Vagina (tissue), 2 donors: ENCODE measurements at regions not wholly inside any gene's neighbourhood (a gene's known extent, or its start where the extent isn't known, plus 50 kb on each side); places are given as distances from the start of the nearest gene placed in this dataset.

Experiments
- DNase-seq, 2 donors: peaks; one replicate each; pipeline ENCODE4 v3.0.0-alpha.2; 2017; ENCODE audit errors: extremely low spot score in 2 of 2
- H3K27ac ChIP-seq: fragments of 200-600 bp; sonication (generic); one replicate; pipeline ENCODE4 v1.5.1; 2019
- H3K27me3 ChIP-seq: fragments of 200-600 bp; sonication (generic); one replicate; pipeline ENCODE4 v1.5.1; 2019
- H3K36me3 ChIP-seq, 2 donors: fragments of 200-600 bp; sonication (generic); one replicate each; pipeline ENCODE4 v1.5.1; 2017 to 2019
- H3K4me1 ChIP-seq: fragments of 200-600 bp; sonication (generic); one replicate; pipeline ENCODE4 v1.5.1; 2019
- H3K4me3 ChIP-seq, 2 donors: fragments of 200-600 bp; sonication (generic); 1 replicate in 1 of 2; 2 replicates in 1 of 2; pipeline ENCODE4 v1.5.1; 2016 to 2019
- H3K9me3 ChIP-seq: fragments of 200-600 bp; sonication (generic); one replicate; pipeline ENCODE4 v1.5.1; 2019
- CTCF ChIP-seq, 3 experiments: fragments of 450-650 bp in 2 of 3; fragments of 200-600 bp in 1 of 3; sonication (generic) in 1 of 3; IDR thresholded peaks; one replicate each; pipeline ENCODE4 v1.5.1; 2017 to 2019; ENCODE audit warnings: antibody characterized with exemption in 3 of 3, mild to moderate bottlenecking in 2 of 3, moderate library complexity in 2 of 3
- POLR2A ChIP-seq, 2 donors: fragments of 450-650 bp; IDR thresholded peaks; one replicate each; pipeline ENCODE4 v1.6.1; 2017; ENCODE audit warnings: antibody characterized with exemption in 2 of 2, mild to moderate bottlenecking in 2 of 2, moderate library complexity in 2 of 2
- POLR2AphosphoS5 ChIP-seq, 2 donors: sonication (generic); formaldehyde crosslinking; IDR thresholded peaks; one replicate each; pipeline ENCODE4 v1.9.0; 2017; ENCODE audit warnings: antibody characterized with exemption in 2 of 2, mild to moderate bottlenecking in 2 of 2, low read depth in 1 of 2; ENCODE audit not compliant: insufficient read depth in 1 of 2
- intact Hi-C: fragments of 100-400 bp; cut with DNase I; formaldehyde crosslinking; loops from one replicate; pipeline ENCODE4 v1.15.1; 2023

DNA sequence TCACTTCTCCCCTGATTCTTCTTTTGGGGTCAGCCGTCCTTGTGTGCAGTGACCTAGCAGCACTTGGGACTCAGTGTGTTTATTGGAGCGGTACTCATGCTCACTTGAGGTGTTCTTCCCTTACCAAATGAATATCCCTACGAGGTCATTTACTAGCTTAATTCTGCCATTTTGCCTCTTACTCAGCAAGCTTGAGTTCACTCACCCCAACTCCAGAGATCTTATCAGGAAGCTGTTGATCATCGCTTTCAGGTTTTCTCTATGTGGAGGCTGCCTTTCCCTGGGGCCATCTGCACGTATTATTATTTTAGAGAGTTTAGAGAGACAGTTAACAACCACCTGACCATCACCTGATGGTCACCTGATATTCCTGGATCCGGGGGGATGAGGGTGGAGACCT is 1466.0 kb upstream of the GOT2 start:
- TF ChIP-seq POLR2AphosphoS5 (IDR thresholded peaks at IDR 0.05; ENCODE audit: insufficient read depth in 1 of 2, low read depth in 1 of 2) = no peak
- TF ChIP-seq CTCF (IDR thresholded peaks at IDR 0.05) = no peak
- TF ChIP-seq POLR2A (IDR thresholded peaks at IDR 0.05) = no peak
- Histone ChIP-seq H3K4me1 (no peaks in the 10 kb centered on the region), H3K9me3 (no peaks in the 10 kb centered on the region), H3K4me3 (no peak overlapping the region), H3K36me3 (no peaks in the 10 kb centered on the region), H3K27me3 (no peaks in the 10 kb centered on the region), H3K27ac (no peak overlapping the region)
- intact Hi-C loops = loop anchor here (5.0 kb wide), 1 partner anchor 1278 kb away; no protein-coding TSS in a partner anchor
- no peak for DNase-seq

GRCh38 chr16:60199150-60199549 is 1465.0 kb upstream of the GOT2 start:
- no peaks in the 10 kb centered on the region for H3K4me1 ChIP-seq
- H3K36me3 ChIP-seq = no peaks in the 10 kb centered on the region
- no peak overlapping the region for H3K27ac ChIP-seq
- H3K4me3 ChIP-seq = no peak overlapping the region
- no peak for TF ChIP-seq POLR2A (IDR thresholded peaks at IDR 0.05)
- TF ChIP-seq CTCF (IDR thresholded peaks at IDR 0.05) = no peak
- no peak for TF ChIP-seq POLR2AphosphoS5 (IDR thresholded peaks at IDR 0.05; ENCODE audit: insufficient read depth in 1 of 2, low read depth in 1 of 2)
- H3K27me3 ChIP-seq = no peaks in the 10 kb centered on the region
- no peak for DNase-seq
- intact Hi-C loops = no loop called here
- no peaks in the 10 kb centered on the region for H3K9me3 ChIP-seq

GRCh38 chr16:60181536-60181935 is 1447.4 kb upstream of the GOT2 start:
- Histone ChIP-seq H3K9me3 (no peaks in the 10 kb centered on the region), H3K36me3 (no peaks in the 10 kb centered on the region), H3K27me3 (no peaks in the 10 kb centered on the region), H3K4me3 (no peak overlapping the region), H3K4me1 (no peaks in the 10 kb centered on the region), H3K27ac (no peak overlapping the region)
- intact Hi-C loops = no loop called here
- DNase-seq = no peak
- TF ChIP-seq POLR2A (IDR thresholded peaks at IDR 0.05) = no peak
- TF ChIP-seq CTCF (IDR thresholded peaks at IDR 0.05) = no peak
- no peak for TF ChIP-seq POLR2AphosphoS5 (IDR thresholded peaks at IDR 0.05; ENCODE audit: insufficient read depth in 1 of 2, low read depth in 1 of 2)

DNA sequence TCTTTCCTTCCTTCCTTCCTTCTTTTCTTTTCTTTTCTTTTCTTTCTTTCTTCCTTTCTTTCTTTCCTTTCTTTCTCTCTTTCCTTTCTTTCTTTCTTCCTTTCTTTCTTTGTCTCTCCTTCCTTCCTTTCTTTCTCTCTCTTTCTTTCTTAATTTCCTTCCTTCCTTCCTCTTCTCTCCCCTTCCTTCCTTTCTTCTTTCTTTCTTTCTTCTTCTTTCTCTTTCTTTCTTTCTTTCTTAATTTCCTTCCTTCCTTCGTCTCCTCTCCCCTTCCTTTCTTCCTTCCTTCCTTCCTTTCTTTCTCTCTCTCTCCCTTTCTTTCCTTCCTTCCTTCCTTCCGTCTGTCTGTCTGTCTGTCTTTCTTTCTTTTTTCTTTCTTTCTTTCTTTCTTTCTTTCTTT is 1446.5 kb upstream of the GOT2 start:
- Histone ChIP-seq H3K27me3 (no peaks in the 10 kb centered on the region), H3K27ac (no peak overlapping the region), H3K4me1 (no peaks in the 10 kb centered on the region), H3K9me3 (no peaks in the 10 kb centered on the region), H3K4me3 (no peak overlapping the region), H3K36me3 (no peaks in the 10 kb centered on the region)
- intact Hi-C loops = no loop called here
- TF ChIP-seq POLR2AphosphoS5 (IDR thresholded peaks at IDR 0.05; ENCODE audit: insufficient read depth in 1 of 2, low read depth in 1 of 2) (no peak), POLR2A (IDR thresholded peaks at IDR 0.05) (no peak), CTCF (IDR thresholded peaks at IDR 0.05) (no peak)
- no peak for DNase-seq

GRCh38 chr16:60170196-60170595 is 1436.1 kb upstream of the GOT2 start:
- no peaks in the 10 kb centered on the region for H3K9me3 ChIP-seq
- DNase-seq = no peak
- intact Hi-C loops = no loop called here
- H3K4me1 ChIP-seq = no peaks in the 10 kb centered on the region
- H3K27me3 ChIP-seq = no peaks in the 10 kb centered on the region
- no peak overlapping the region for H3K4me3 ChIP-seq
- no peaks in the 10 kb centered on the region for H3K36me3 ChIP-seq
- no peak overlapping the region for H3K27ac ChIP-seq
- TF ChIP-seq CTCF (IDR thresholded peaks at IDR 0.05) = no peak
- no peak for TF ChIP-seq POLR2AphosphoS5 (IDR thresholded peaks at IDR 0.05; ENCODE audit: insufficient read depth in 1 of 2, low read depth in 1 of 2)
- TF ChIP-seq POLR2A (IDR thresholded peaks at IDR 0.05) = no peak
